ENCODE measurements at regions not wholly inside any gene's neighbourhood (a gene's known extent, or its start where the extent isn't known, plus 50 kb on each side); places are given as distances from the start of the nearest gene placed in this dataset.

GRCh38 chr2:187918996-187919821, 365.0 kb upstream of the TFPI start:
- H3K4me3 Mint-ChIP-seq (ENCODE audit: unreplicated experiment): no peak overlapping the region
- no peaks in the 10 kb centered on the region for H3K9me3 Mint-ChIP-seq (ENCODE audit: unreplicated experiment)
- no peak overlapping the region for H3K27ac Mint-ChIP-seq (ENCODE audit: unreplicated experiment)
- TF ChIP-seq CTCF (IDR thresholded peaks at IDR 0.05): no peak
- no peaks in the 10 kb centered on the region for H3K4me1 Mint-ChIP-seq (ENCODE audit: unreplicated experiment)
- no peaks in the 10 kb centered on the region for H3K27me3 Mint-ChIP-seq (ENCODE audit: unreplicated experiment)
- no peak for DNase-seq (ENCODE audit: extremely low spot score, unreplicated experiment)
- no peaks in the 10 kb centered on the region for H3K36me3 Mint-ChIP-seq (ENCODE audit: unreplicated experiment)

DNA sequence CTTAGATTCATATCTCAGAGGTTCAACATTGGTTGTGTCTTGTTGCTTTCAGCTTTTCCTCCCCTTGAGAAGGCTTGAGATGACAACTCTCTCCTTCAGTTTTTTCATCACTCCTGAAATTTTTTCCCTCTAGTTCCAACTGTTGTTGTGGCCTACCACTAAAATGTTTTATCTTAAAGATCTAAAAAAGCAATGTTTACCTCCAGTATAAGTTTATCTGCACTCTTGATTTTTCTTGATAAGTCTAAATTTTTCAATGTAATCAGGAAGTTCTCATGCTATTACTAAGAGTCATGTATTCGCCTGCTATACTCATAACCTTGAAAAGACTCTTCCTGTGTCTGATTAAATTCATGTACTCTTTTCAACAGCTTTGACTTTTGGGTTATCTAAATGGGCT, 366.3 kb upstream of the TFPI start:
- Mint-ChIP-seq H3K4me1 (ENCODE audit: unreplicated experiment) (no peaks in the 10 kb centered on the region), H3K36me3 (ENCODE audit: unreplicated experiment) (no peaks in the 10 kb centered on the region), H3K9me3 (ENCODE audit: unreplicated experiment) (no peaks in the 10 kb centered on the region), H3K4me3 (ENCODE audit: unreplicated experiment) (no peak overlapping the region), H3K27me3 (ENCODE audit: unreplicated experiment) (no peaks in the 10 kb centered on the region), H3K27ac (ENCODE audit: unreplicated experiment) (no peak overlapping the region)
- DNase-seq (ENCODE audit: extremely low spot score, unreplicated experiment): no peak
- no peak for TF ChIP-seq CTCF (IDR thresholded peaks at IDR 0.05)

GRCh38 chr2:187922846-187923245, 368.6 kb upstream of the TFPI start:
- Mint-ChIP-seq H3K9me3 (ENCODE audit: unreplicated experiment) (no peaks in the 10 kb centered on the region), H3K4me3 (ENCODE audit: unreplicated experiment) (no peak overlapping the region), H3K4me1 (ENCODE audit: unreplicated experiment) (no peaks in the 10 kb centered on the region), H3K27ac (ENCODE audit: unreplicated experiment) (no peak overlapping the region), H3K36me3 (ENCODE audit: unreplicated experiment) (no peaks in the 10 kb centered on the region), H3K27me3 (ENCODE audit: unreplicated experiment) (no peaks in the 10 kb centered on the region)
- TF ChIP-seq CTCF (IDR thresholded peaks at IDR 0.05): no peak
- no peak for DNase-seq (ENCODE audit: extremely low spot score, unreplicated experiment)

DNA sequence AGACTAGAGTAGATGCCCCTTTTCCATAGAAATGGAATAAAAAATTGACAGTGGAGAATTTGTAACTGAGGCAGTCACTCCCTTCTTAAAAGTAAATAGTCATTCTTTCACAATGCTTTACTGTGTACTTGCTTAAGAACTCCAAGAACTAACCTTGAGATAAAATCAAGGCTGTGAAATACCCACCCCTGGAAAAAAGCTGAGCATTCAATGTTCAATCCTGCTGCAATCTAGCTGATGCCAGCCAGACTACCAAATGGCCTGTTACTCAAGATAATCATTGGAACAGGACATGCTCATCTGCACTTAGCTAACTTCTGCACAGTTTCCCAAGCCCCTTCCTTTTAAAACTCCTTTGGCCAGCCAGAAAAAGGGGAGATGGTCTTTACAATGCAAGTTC, 367.4 kb upstream of the GULP1 start:
- TF ChIP-seq CTCF (IDR thresholded peaks at IDR 0.05): no peak
- H3K27me3 Mint-ChIP-seq (ENCODE audit: unreplicated experiment): no peaks in the 10 kb centered on the region
- DNase-seq (ENCODE audit: extremely low spot score, unreplicated experiment): no peak
- H3K27ac Mint-ChIP-seq (ENCODE audit: unreplicated experiment): no peak overlapping the region
- H3K4me3 Mint-ChIP-seq (ENCODE audit: unreplicated experiment): no peak overlapping the region
- H3K36me3 Mint-ChIP-seq (ENCODE audit: unreplicated experiment): no peaks in the 10 kb centered on the region
- H3K9me3 Mint-ChIP-seq (ENCODE audit: unreplicated experiment): no peaks in the 10 kb centered on the region
- H3K4me1 Mint-ChIP-seq (ENCODE audit: unreplicated experiment): no peaks in the 10 kb centered on the region

GRCh38 chr2:187934236-187934635, 357.4 kb upstream of the GULP1 start:
- H3K27me3 Mint-ChIP-seq (ENCODE audit: unreplicated experiment): no peaks in the 10 kb centered on the region
- no peak for DNase-seq (ENCODE audit: extremely low spot score, unreplicated experiment)
- H3K36me3 Mint-ChIP-seq (ENCODE audit: unreplicated experiment): no peaks in the 10 kb centered on the region
- H3K4me1 Mint-ChIP-seq (ENCODE audit: unreplicated experiment): peaks cover 1% of the 10 kb centered on the region
- no peak for TF ChIP-seq CTCF (IDR thresholded peaks at IDR 0.05)
- no peaks in the 10 kb centered on the region for H3K9me3 Mint-ChIP-seq (ENCODE audit: unreplicated experiment)
- no peak overlapping the region for H3K27ac Mint-ChIP-seq (ENCODE audit: unreplicated experiment)
- H3K4me3 Mint-ChIP-seq (ENCODE audit: unreplicated experiment): no peak overlapping the region
